T-cell (primary cell): ENCODE measurements at regions not wholly inside any gene's neighbourhood (a gene's known extent, or its start where the extent isn't known, plus 50 kb on each side); places are given as distances from the start of the nearest gene placed in this dataset.

ENCODE experiments used
- ATAC-seq, 4 experiments: fragments of 200-7000 bp in 3 of 4; fragments of 150-1000 bp in 1 of 4; cut with Tn5 transposase; replicated peaks in 1 of 4; 1 replicate in 3 of 4; 2 replicates in 1 of 4; pipeline ENCODE4 v1.10.0; 2021; ENCODE audit warnings: moderate library complexity in 3 of 4, mild to moderate bottlenecking in 2 of 4, moderate number of reproducible peaks in 1 of 4
- CTCF ChIA-PET, 2 donors: fragments of 300-600 bp; sonication (Branson Sonifier 250); formaldehyde crosslinking; loops; one replicate each; lab custom pipeline; 2022; ENCODE audit warnings: antibody characterized with exemption in 2 of 2; lab: Charles Lee
- POLR2A ChIA-PET, 2 donors: fragments of 300-600 bp; sonication (Branson Sonifier 250); formaldehyde crosslinking; loops; one replicate each; lab custom pipeline; 2022; ENCODE audit warnings: antibody characterized with exemption in 2 of 2; lab: Charles Lee
- DNase-seq, 35 experiments: peaks; one replicate each; pipeline versions ENCODE4 v3.0.0 to v3.0.0-alpha.2; 2013 to 2023
- H3K27ac ChIP-seq: one replicate; pipeline ENCODE4 v1.5.1; 2013; ENCODE audit warnings: low read length
- H3K27me3 ChIP-seq, 2 experiments: replicated peaks in 1 of 2; 1 replicate in 1 of 2; 2 replicates in 1 of 2; pipeline versions ENCODE4 v1.6.1 to v1.7.0; 2013; ENCODE audit warnings: low read length in 1 of 2, mixed read lengths in 1 of 2; ENCODE audit not compliant: control insufficient read depth in 2 of 2, insufficient read depth in 2 of 2; ENCODE audit errors: extremely low read depth in 1 of 2
- H3K36me3 ChIP-seq, 2 donors: 1 replicate in 1 of 2; 2 replicates in 1 of 2; pipeline versions ENCODE4 v1.6.1 to v1.7.0; 2013; ENCODE audit warnings: low read length in 1 of 2; ENCODE audit not compliant: control insufficient read depth in 2 of 2, insufficient read depth in 1 of 2; ENCODE audit errors: extremely low read depth in 1 of 2
- H3K4me1 ChIP-seq, 2 experiments: 1 replicate in 1 of 2; 2 replicates in 1 of 2; pipeline versions ENCODE4 v1.6.1 to v1.7.0; 2013; ENCODE audit warnings: low read length in 2 of 2, mixed read lengths in 1 of 2; ENCODE audit not compliant: insufficient read depth in 2 of 2, control insufficient read depth in 1 of 2; ENCODE audit errors: extremely low read depth in 1 of 2
- H3K4me3 ChIP-seq, 2 donors: 1 replicate in 1 of 2; 2 replicates in 1 of 2; pipeline versions ENCODE4 v1.5.1 to v1.7.0; 2013; ENCODE audit warnings: mild to moderate bottlenecking in 2 of 2, low read length in 1 of 2, moderate library complexity in 1 of 2; ENCODE audit not compliant: control insufficient read depth in 1 of 2; ENCODE audit errors: extremely low read depth in 1 of 2
- H3K9me3 ChIP-seq: 2 replicates; pipeline ENCODE4 v1.7.0; 2013
- H3K27ac Mint-ChIP-seq, 2 donors: one replicate each; pipeline ENCODE4 v1.8.0; 2020 to 2021; ENCODE audit warnings: mild to moderate bottlenecking in 2 of 2, mixed read lengths in 2 of 2
- H3K27me3 Mint-ChIP-seq, 2 donors: one replicate each; pipeline ENCODE4 v1.8.0; 2021 to 2022; ENCODE audit warnings: mixed read lengths in 2 of 2
- H3K36me3 Mint-ChIP-seq: one replicate; pipeline ENCODE4 v1.8.0; 2021; ENCODE audit warnings: mixed read lengths
- H3K4me1 Mint-ChIP-seq, 3 donors: one replicate each; pipeline ENCODE4 v1.8.0; 2020 to 2022; ENCODE audit warnings: mixed read lengths in 3 of 3, mild to moderate bottlenecking in 1 of 3
- H3K4me3 Mint-ChIP-seq, 3 donors: one replicate each; pipeline ENCODE4 v1.8.0; 2020 to 2022; ENCODE audit warnings: mild to moderate bottlenecking in 3 of 3, mixed read lengths in 3 of 3, moderate library complexity in 3 of 3
- H3K9me3 Mint-ChIP-seq, 3 donors: one replicate each; pipeline ENCODE4 v1.8.0; 2020 to 2022; ENCODE audit warnings: mixed read lengths in 3 of 3
- WGBS: methylation state at CpG from one replicate; pipeline ENCODE4 v1.1.5; 2013; ENCODE audit warnings: missing lambda C conversion rate; ENCODE audit not compliant: insufficient coverage; 5-methylcytosine and 5-hydroxymethylcytosine counted together

DNA sequence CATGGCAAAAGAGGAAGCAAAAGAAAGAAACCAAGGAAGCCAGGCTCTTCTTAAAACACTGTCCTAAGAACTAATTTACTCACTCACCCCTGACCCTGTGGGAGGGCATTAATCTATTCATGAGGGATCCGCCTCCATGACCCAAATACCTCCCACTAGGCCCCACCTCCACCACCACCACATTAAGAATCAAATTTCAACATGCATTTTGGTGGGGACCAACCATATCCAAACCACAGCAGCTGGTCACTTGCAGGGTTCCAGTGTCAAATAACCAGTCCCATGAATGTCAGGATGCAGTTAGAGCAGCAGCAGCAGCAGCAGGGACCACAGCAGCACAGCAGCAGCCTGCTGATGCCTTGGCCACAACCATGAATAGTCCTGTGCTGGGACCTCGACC is 83.8 kb downstream of the ZC3H11B start:
- DNase-seq: no peak
- POLR2A ChIA-PET: no interaction called here
- peaks cover 0 to 5% (median 0%) of the 10 kb centered on the region in 3 donors for H3K9me3 Mint-ChIP-seq
- no peaks in the 10 kb centered on the region for H3K27me3 ChIP-seq
- CTCF ChIA-PET: no interaction called here
- no peaks in the 10 kb centered on the region for H3K36me3 Mint-ChIP-seq
- no peaks in the 10 kb centered on the region for H3K36me3 ChIP-seq
- H3K4me3 ChIP-seq: no peak overlapping the region
- H3K9me3 ChIP-seq: no peaks in the 10 kb centered on the region
- 0% methylated on average over 1 of the region's 2 CpGs for WGBS
- no peaks in the 10 kb centered on the region for H3K27me3 Mint-ChIP-seq
- no peaks in the 10 kb centered on the region for H3K4me1 Mint-ChIP-seq
- no peak overlapping the region for H3K27ac Mint-ChIP-seq
- no peaks in the 10 kb centered on the region for H3K4me1 ChIP-seq
- H3K4me3 Mint-ChIP-seq: no peak overlapping the region
- H3K27ac ChIP-seq: no peak overlapping the region
- no peak for ATAC-seq

DNA sequence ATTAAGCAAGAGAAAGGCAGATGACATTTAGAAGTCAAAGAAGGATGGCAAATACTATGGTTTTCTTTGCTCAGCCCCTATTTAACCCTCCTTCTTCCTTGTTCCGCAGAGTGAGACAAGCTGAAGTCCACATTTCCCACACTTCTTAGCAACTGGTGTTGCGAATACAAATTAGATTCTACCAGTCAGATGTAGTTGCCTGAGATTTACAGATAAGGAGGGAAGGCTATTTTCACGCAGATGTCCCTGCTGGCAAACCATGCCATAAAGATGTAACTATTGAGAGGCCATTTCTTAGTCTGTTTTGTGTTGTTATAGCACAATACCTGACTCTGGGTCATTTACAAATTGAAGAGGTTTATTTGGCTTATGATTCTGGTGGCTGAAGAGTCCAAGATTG is 84.3 kb downstream of the ZC3H11B start:
- Histone ChIP-seq H3K4me3 (no peak overlapping the region), H3K27ac (no peak overlapping the region), H3K4me1 (no peaks in the 10 kb centered on the region), H3K27me3 (no peaks in the 10 kb centered on the region), H3K36me3 (no peaks in the 10 kb centered on the region), H3K9me3 (no peaks in the 10 kb centered on the region)
- Mint-ChIP-seq H3K4me3 (no peak overlapping the region), H3K9me3 (peaks cover 0 to 5% (median 0%) of the 10 kb centered on the region in 3 donors), H3K27ac (no peak overlapping the region), H3K36me3 (no peaks in the 10 kb centered on the region), H3K27me3 (no peaks in the 10 kb centered on the region), H3K4me1 (no peaks in the 10 kb centered on the region)
- DNase-seq: no peak
- ChIA-PET POLR2A (no interaction called here), CTCF (no interaction called here)
- no peak for ATAC-seq
- 44% methylated on average over 1 of the region's 3 CpGs for WGBS

DNA sequence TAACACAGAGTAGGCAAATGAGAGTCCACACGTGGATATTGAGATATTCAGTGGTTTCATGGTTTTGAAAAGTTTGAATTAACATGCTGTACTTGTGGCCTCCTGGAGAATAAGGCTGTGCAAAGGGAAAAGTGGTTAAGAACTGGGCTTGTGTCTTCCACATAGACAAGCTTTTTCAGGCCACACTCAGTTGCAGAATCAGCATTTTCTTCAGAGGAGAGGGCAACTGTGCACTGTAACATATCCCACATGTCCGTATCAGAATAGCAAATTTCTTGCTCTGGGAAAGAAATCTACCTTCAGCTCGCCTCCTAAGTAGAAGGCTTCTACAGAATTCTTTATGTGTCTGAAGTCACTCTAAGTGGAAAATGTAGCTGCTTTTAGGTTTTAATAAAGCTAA is 84.9 kb downstream of the ZC3H11B start:
- Histone ChIP-seq H3K27ac (no peak overlapping the region), H3K36me3 (no peaks in the 10 kb centered on the region), H3K4me3 (no peak overlapping the region), H3K27me3 (no peaks in the 10 kb centered on the region), H3K9me3 (no peaks in the 10 kb centered on the region), H3K4me1 (no peaks in the 10 kb centered on the region)
- no peak for DNase-seq
- 20% methylated on average over 1 of the region's 3 CpGs for WGBS
- H3K27ac Mint-ChIP-seq: no peak overlapping the region
- no peak for ATAC-seq
- no peak overlapping the region for H3K4me3 Mint-ChIP-seq
- POLR2A ChIA-PET: no interaction called here
- no peaks in the 10 kb centered on the region for H3K4me1 Mint-ChIP-seq
- peaks cover 0 to 5% (median 0%) of the 10 kb centered on the region in 3 donors for H3K9me3 Mint-ChIP-seq
- no peaks in the 10 kb centered on the region for H3K27me3 Mint-ChIP-seq
- CTCF ChIA-PET: no interaction called here
- H3K36me3 Mint-ChIP-seq: no peaks in the 10 kb centered on the region

DNA sequence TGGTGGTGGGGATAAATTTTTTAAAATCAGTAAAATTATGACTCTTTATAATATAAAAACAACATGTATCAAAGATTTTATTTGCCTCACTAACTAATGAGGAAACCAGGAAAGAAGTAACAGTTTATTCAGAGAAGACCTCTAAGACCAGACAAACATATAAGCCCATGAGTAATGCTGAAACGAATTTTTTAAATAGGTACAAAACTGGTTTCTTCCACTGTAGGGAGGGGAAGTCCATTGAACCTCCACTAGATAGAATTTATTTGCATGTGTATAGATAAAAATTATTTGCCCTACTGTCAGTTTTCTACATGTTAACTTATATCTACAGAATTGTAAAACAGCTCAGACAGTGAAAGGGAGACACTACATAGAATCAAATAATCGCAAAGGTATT is 86.8 kb downstream of the ZC3H11B start:
- Mint-ChIP-seq H3K4me1 (no peaks in the 10 kb centered on the region), H3K27me3 (no peaks in the 10 kb centered on the region), H3K36me3 (no peaks in the 10 kb centered on the region), H3K4me3 (no peak overlapping the region), H3K27ac (no peak overlapping the region), H3K9me3 (no peaks in the 10 kb centered on the region)
- ATAC-seq (no peak), DNase-seq (no peak)
- Histone ChIP-seq H3K9me3 (no peaks in the 10 kb centered on the region), H3K27ac (no peak overlapping the region), H3K36me3 (no peaks in the 10 kb centered on the region), H3K27me3 (no peaks in the 10 kb centered on the region), H3K4me3 (no peak overlapping the region), H3K4me1 (no peaks in the 10 kb centered on the region)
- POLR2A ChIA-PET: no interaction called here
- no CpG with 5 or more reads among the region's 2 CpGs for WGBS
- CTCF ChIA-PET: no interaction called here

DNA sequence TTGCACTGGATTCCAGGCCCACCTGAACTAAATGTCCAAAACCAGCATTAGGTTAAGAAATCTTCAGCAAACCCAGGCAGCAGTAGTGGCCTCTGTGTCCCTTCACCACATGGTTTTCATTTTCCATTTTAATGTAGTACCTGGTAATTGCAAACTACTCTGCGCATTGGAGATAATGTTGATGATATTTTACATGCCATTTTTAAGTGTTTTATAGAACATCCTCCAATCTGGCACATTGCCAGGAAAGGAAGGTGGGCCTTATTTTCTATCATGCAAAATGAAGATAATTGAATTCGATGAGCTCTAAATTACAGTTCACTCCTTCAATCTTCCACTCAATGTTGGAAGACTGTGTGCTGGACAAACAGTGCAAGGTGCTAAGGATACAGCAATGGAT is 89.5 kb downstream of the ZC3H11B start:
- no peak for DNase-seq
- H3K9me3 ChIP-seq: no peaks in the 10 kb centered on the region
- H3K4me1 ChIP-seq: no peaks in the 10 kb centered on the region
- no peak overlapping the region for H3K27ac Mint-ChIP-seq
- no peak for ATAC-seq
- H3K9me3 Mint-ChIP-seq: no peaks in the 10 kb centered on the region
- H3K36me3 ChIP-seq: no peaks in the 10 kb centered on the region
- no peaks in the 10 kb centered on the region for H3K27me3 ChIP-seq
- no peak overlapping the region for H3K27ac ChIP-seq
- H3K4me3 Mint-ChIP-seq: no peak overlapping the region
- no peak overlapping the region for H3K4me3 ChIP-seq
- CTCF ChIA-PET: no interaction called here
- no CpG with 5 or more reads among the region's 2 CpGs for WGBS
- H3K36me3 Mint-ChIP-seq: no peaks in the 10 kb centered on the region
- no peaks in the 10 kb centered on the region for H3K4me1 Mint-ChIP-seq
- no peaks in the 10 kb centered on the region for H3K27me3 Mint-ChIP-seq
- POLR2A ChIA-PET: no interaction called here

DNA sequence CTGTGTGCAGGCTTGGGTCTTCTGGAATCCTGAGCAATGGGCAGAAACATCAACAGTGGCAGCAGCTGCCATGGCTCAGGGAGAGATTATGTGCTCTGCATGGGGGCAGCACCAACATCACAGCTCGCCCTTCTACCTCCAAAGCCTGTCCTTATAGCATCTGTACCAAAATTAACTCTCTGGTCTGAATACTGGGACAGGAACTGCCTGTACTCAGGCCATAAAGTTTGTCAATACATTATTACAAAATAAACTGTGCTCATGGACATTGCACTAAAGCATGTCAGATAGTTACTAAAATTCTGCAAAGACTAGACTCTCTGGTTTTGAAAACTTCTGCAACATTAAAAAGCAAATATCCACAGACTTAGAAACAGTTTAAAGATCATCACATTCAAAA is 91.6 kb downstream of the ZC3H11B start:
- DNase-seq (no peak), ATAC-seq (no peak)
- Histone ChIP-seq H3K27me3 (no peaks in the 10 kb centered on the region), H3K4me1 (no peaks in the 10 kb centered on the region), H3K4me3 (no peak overlapping the region), H3K9me3 (no peaks in the 10 kb centered on the region), H3K36me3 (no peaks in the 10 kb centered on the region), H3K27ac (no peak overlapping the region)
- no peaks in the 10 kb centered on the region for H3K9me3 Mint-ChIP-seq
- no peaks in the 10 kb centered on the region for H3K27me3 Mint-ChIP-seq
- H3K4me1 Mint-ChIP-seq: no peaks in the 10 kb centered on the region
- H3K36me3 Mint-ChIP-seq: no peaks in the 10 kb centered on the region
- no peak overlapping the region for H3K27ac Mint-ChIP-seq
- WGBS: no CpG with 5 or more reads among the region's 1 CpG
- no peak overlapping the region for H3K4me3 Mint-ChIP-seq
- ChIA-PET POLR2A (interaction anchor here in 1 of 2 donors (0.6 kb wide), 1 partner anchor 117 kb away, joined by 5 read pairs; no protein-coding TSS in a partner anchor), CTCF (no interaction called here)

DNA sequence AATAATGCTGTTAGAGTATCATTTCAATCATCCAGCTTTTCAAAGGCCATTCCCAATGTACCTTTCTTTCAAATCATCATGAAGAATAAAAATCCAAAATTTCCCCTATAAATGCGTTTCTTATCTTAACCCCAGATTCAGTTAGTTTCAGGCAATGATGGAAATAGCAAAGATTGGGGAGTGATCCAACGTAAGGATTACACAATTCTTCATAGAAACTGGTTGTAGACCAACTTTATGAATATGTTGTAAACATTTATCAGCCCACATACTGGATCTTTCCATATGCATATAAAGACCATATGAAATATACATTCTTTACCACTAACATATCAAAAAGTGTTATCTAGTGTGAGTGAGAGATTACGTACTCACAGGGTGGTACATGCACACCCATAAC is 92.7 kb downstream of the ZC3H11B start:
- POLR2A ChIA-PET: no interaction called here
- H3K9me3 ChIP-seq: no peaks in the 10 kb centered on the region
- H3K27me3 ChIP-seq: no peaks in the 10 kb centered on the region
- no peaks in the 10 kb centered on the region for H3K9me3 Mint-ChIP-seq
- H3K36me3 ChIP-seq: no peaks in the 10 kb centered on the region
- DNase-seq (no peak), ATAC-seq (no peak)
- no peaks in the 10 kb centered on the region for H3K4me1 ChIP-seq
- CTCF ChIA-PET: no interaction called here
- no CpG with 5 or more reads among the region's 3 CpGs for WGBS
- H3K27ac Mint-ChIP-seq: no peak overlapping the region
- H3K27me3 Mint-ChIP-seq: no peaks in the 10 kb centered on the region
- H3K27ac ChIP-seq: no peak overlapping the region
- H3K4me1 Mint-ChIP-seq: no peaks in the 10 kb centered on the region
- no peaks in the 10 kb centered on the region for H3K36me3 Mint-ChIP-seq
- no peak overlapping the region for H3K4me3 Mint-ChIP-seq
- H3K4me3 ChIP-seq: no peak overlapping the region
